Activated CD4-positive, alpha-beta T cell treated with anti-CD3 and anti-CD28 coated beads, Interleukin-2, amount 10 ng/mL, durations not matched to agents 24 days and 14 days (primary cell): ENCODE measurements at regions not wholly inside any gene's neighbourhood (a gene's known extent, or its start where the extent isn't known, plus 50 kb on each side); places are given as distances from the start of the nearest gene placed in this dataset.

Experiments
- DNase-seq: peaks from one replicate; pipeline ENCODE4 v3.0.0; 2022
- H3K27ac Mint-ChIP-seq: one replicate; pipeline ENCODE4 v1.8.0; 2022; ENCODE audit warnings: mild to moderate bottlenecking, mixed read lengths
- H3K27me3 Mint-ChIP-seq: one replicate; pipeline ENCODE4 v1.8.0; 2022; ENCODE audit warnings: mixed read lengths
- H3K36me3 Mint-ChIP-seq: one replicate; pipeline ENCODE4 v1.8.0; 2022; ENCODE audit warnings: low read depth, mild to moderate bottlenecking, mixed read lengths
- H3K4me1 Mint-ChIP-seq: one replicate; pipeline ENCODE4 v1.8.0; 2021; ENCODE audit warnings: mixed read lengths
- H3K4me3 Mint-ChIP-seq: one replicate; pipeline ENCODE4 v1.8.0; 2022; ENCODE audit warnings: mild to moderate bottlenecking, moderate library complexity, mixed read lengths
- H3K9me3 Mint-ChIP-seq: one replicate; pipeline ENCODE4 v1.8.0; 2021; ENCODE audit warnings: mixed read lengths
- intact Hi-C: fragments of 100-400 bp; cut with micrococcal nuclease; formaldehyde crosslinking; loops from one replicate; pipeline ENCODE4 v1.15.1; 2023

GRCh38 chr4:135718019-135718418 is 1516.4 kb upstream of the PABPC4L start:
- Mint-ChIP-seq H3K4me1 (no peaks in the 10 kb centered on the region), H3K4me3 (no peak overlapping the region), H3K36me3 (no peaks in the 10 kb centered on the region), H3K9me3 (no peaks in the 10 kb centered on the region), H3K27me3 (no peaks in the 10 kb centered on the region), H3K27ac (no peak overlapping the region)
- intact Hi-C loops: no loop called here
- no peak for DNase-seq

GRCh38 chr4:135705343-135705742 is 1503.8 kb upstream of the PABPC4L start:
- Mint-ChIP-seq H3K27me3 (no peaks in the 10 kb centered on the region), H3K4me1 (no peaks in the 10 kb centered on the region), H3K27ac (no peak overlapping the region), H3K9me3 (no peaks in the 10 kb centered on the region), H3K4me3 (no peak overlapping the region), H3K36me3 (no peaks in the 10 kb centered on the region)
- DNase-seq: no peak
- intact Hi-C loops: no loop called here

GRCh38 chr4:135694066-135694465 is 1492.5 kb upstream of the PABPC4L start:
- no peak for DNase-seq
- Mint-ChIP-seq H3K27me3 (no peaks in the 10 kb centered on the region), H3K27ac (no peak overlapping the region), H3K4me3 (no peak overlapping the region), H3K9me3 (peaks cover 10% of the 10 kb centered on the region), H3K36me3 (no peaks in the 10 kb centered on the region), H3K4me1 (no peaks in the 10 kb centered on the region)
- intact Hi-C loops: no loop called here

GRCh38 chr4:135684001-135684400 is 1482.4 kb upstream of the PABPC4L start:
- intact Hi-C loops: no loop called here
- H3K27ac Mint-ChIP-seq: no peak overlapping the region
- no peaks in the 10 kb centered on the region for H3K27me3 Mint-ChIP-seq
- H3K36me3 Mint-ChIP-seq: no peaks in the 10 kb centered on the region
- DNase-seq: no peak
- H3K9me3 Mint-ChIP-seq: no peaks in the 10 kb centered on the region
- H3K4me3 Mint-ChIP-seq: no peak overlapping the region
- no peaks in the 10 kb centered on the region for H3K4me1 Mint-ChIP-seq

- intact Hi-C loops: no loop called here
- Mint-ChIP-seq H3K9me3 (no peaks in the 10 kb centered on the region), H3K4me1 (no peaks in the 10 kb centered on the region), H3K27me3 (no peaks in the 10 kb centered on the region), H3K36me3 (no peaks in the 10 kb centered on the region), H3K27ac (no peak overlapping the region), H3K4me3 (no peak overlapping the region)
- DNase-seq: no peak
Measured at GRCh38 chr4:135672202-135672601, 1470.6 kb upstream of the PABPC4L start.

- Mint-ChIP-seq H3K9me3 (no peaks in the 10 kb centered on the region), H3K27me3 (no peaks in the 10 kb centered on the region), H3K36me3 (no peaks in the 10 kb centered on the region), H3K4me3 (no peak overlapping the region), H3K27ac (no peak overlapping the region), H3K4me1 (no peaks in the 10 kb centered on the region)
- DNase-seq: no peak
- intact Hi-C loops: no loop called here
Measured at GRCh38 chr4:135670548-135670947, 1469.0 kb upstream of the PABPC4L start.
